HK-2 (cell line): ENCODE measurements at regions not wholly inside any gene's neighbourhood (a gene's known extent, or its start where the extent isn't known, plus 50 kb on each side); places are given as distances from the start of the nearest gene placed in this dataset.
"Not testable (repeated sequence)": the region's sequence is repeated elsewhere in the genome, so short reads cannot be mapped to it uniquely, and the experiment has no call there.

Experiments
- DNase-seq: peaks from one replicate; pipeline ENCODE4 v3.0.0-alpha.2; 2018; ENCODE audit not compliant: unreplicated experiment

DNA sequence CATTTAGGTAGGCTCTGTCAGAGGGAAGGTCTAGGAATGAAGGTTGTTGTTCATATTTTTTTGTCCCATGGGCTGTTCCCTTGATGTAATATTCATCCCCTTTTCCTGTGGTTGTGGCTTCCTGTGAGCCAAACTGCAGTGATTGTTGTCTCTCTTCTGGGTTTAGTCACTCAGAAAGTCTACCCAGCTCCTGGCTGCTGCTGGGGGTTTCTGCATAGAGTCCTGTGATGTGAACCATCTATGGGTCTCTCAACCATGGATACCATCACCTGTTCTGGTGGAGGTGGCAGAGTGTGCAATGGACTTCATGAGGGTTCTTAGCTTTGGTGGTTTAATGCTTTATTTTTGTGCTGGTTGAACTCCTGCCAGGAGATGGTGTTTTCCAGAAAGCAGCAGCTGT, 122.8 kb downstream of the ZC4H2 start:
- DNase-seq: no peak

DNA sequence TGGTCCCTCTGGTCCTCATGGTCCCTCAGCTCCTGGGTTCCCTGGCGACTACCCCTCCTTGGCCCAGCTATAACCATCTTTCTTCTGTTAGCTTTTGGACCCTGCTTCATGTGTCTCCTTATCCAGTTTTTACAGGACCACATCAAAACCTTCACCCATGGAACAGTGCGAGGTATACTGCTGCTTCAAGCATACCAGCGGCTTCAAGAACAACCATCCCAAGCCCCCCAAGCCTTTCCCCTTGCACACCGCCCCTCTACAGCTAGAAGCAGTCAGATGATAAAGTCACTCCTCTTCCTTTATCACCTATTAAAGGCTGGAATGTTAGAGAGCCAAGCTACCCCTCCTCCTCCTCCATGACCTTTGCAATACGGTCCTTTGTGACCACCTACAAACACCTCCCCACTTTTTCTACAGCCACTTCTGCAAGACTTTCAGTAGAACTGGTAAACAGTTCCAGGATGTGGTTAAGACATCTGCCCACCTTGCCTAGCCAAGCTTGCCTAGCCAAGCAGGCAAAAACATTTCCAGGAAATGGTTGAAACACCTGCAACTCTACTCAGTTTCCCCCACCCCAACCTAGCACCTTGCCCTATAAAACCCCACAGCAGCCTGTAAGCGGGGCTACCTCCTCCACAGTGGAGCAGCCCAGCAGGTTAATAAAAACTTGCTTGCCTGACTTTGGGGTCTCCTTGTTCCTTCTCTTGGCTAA, 125.7 kb downstream of the ZC4H2 start:
- no peak for DNase-seq

DNA sequence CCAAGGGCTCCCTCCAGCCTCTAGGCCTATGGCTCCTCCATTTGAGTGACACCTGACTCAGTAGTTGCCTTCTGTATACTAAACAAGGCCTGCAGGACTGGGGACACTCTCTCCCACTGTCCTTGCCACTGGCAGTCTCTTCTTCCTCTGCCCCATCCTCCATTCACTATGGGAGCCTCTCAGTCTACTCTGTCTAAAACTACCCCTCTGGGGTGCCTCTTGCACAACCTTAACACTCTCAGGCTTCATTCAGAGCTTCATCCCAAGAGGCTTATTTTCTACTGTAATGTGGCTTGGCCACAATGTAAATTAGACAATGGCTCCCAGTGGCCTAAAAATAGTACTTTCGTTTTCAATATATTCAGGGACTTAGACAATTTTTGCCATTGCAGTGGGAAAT, 133.0 kb downstream of the ZC4H2 start:
- no peak for DNase-seq

- no peak for DNase-seq
Observed at GRCh38 chrX:64842492-64842891, 133.8 kb downstream of the ZC4H2 start.

- no peak for DNase-seq
Observed at GRCh38 chrX:64805683-64806082, 170.6 kb downstream of the ZC4H2 start.

- DNase-seq: no peak
Observed at GRCh38 chrX:64792598-64793337, 183.5 kb downstream of the ZC4H2 start.

DNA sequence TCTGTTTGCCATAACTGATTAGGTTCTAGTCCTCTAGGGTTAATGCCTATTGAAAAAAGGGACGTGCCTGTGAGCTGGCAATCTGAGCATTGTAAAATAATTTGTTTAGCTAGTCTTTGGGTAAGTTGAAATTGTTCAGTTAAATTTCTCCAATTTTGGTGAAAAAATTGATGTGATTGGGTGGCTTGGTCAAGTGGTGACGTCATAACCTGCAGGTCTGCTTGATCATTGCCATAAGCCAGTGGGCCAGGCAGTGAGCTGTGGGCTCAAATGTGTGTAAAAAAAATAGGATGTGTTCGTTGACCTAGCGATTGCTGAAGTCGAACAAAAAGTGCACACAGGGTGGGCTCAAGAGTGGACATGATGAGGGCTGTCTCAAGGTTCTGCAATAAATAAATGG, 193.3 kb downstream of the ZC4H2 start:
- no peak for DNase-seq

GRCh38 chrX:64758047-64758446, 218.2 kb downstream of the ZC4H2 start:
- no peak for DNase-seq

DNA sequence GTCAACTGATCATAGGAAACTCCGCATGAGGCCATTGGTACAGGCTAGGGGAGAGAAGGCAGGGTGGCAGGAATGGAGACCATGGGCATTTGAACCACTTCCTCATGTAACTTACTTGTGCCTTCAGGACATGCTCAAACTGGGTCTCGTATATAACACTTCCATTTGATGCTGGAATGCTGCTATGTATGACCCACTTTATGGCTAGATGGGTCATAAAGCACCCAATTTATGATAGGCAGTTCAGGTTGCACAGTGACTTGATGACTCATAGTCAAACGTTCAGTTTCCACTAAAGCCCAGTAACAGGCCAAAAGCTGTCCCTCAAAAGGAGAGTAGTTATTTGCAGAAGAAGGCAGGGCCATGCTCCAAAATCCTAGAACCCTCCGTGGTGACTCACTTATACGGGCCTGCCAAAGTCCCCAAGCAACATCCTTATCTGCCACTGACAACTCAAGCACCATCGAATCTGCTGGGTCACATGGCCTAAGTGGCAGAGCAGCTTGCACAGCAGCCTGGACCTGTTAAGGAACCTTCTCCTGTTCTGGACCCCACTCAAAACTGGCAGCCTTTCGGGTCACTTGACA, 236.4 kb downstream of the ZC4H2 start:
- no peak for DNase-seq

DNA sequence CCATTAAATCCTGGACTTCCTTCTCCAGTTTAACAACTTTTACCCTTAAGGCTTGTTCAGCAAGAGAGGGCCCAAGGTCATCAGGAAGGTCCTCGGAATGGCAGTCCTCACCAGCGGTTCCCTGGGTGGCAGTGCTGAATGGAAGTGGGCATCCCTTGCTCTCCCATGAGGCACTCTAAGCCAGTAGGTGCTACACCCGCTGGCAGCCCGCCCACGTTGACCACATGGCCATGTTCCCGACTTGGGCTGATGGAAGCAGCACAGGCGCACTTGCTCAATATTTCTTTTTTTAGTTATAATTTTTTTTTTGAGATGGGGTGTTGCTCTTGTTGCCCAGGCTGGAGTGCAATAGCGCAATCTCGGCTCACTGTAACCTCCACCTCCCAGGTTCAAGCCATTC, 277.9 kb downstream of the ZC4H2 start:
- DNase-seq: no peak

GRCh38 chrX:64695372-64695771, 280.9 kb downstream of the ZC4H2 start:
- DNase-seq: not testable (repeated sequence)

DNA sequence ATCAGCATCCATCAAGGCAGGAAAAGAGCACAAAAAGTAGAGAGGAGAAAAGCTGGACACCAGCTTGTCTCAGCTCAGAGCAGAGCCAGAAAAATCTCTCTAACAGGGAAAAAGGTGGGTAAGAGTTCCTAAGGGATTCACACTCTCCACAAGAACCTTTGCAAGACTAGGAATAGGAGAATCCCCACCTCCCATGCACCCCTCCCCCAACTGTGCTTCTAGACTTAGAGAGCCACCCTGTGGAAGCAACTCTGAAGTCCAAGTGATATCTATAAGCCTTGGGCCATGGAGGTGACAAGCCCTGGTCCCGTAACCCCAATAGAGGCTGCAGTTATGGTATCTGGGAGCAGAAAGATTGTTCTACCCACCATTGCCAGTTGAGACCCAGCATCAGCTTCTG, 267.6 kb upstream of the MTMR8 start:
- no peak for DNase-seq

DNA sequence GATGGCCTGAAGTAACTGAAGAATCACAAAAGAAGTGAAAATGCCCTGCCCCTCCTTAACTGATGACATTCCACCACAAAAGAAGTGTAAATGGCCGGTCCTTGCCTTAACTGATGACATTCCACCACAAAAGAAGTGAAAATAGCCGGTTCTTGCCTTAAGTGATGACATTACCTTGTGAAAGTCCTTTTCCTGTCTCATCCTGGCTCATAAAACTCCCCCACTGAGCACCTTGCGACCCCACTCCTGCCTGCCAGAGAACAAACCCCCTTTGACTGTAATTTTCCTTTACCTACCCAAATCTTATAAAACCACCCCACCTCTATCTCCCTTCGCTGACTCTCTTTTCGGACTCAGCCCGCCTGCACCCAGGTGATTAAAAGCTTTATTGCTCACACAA, 262.0 kb upstream of the MTMR8 start:
- DNase-seq: not testable (repeated sequence)

DNA sequence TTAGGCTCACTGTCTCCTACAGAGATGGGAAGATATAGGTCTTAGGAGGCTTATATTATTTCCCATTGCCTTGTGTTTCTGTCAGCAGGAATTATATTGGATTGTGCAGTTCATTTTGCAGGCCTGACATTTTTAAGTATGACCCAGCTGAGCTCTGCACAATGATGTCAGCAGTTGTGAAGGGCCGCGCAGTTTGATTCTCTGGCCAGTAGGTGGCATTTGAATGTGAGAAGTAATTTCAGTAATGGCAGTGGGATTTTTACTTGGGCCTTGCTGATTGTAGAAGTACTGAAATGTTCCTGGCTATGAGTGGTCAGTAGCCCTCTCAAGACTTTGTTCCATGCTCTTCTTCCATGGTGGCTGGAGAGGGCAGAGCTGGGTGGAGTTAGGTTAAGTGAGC, 247.2 kb upstream of the MTMR8 start:
- DNase-seq: peak; percentile 8
